ENCODE measurements at regions not wholly inside any gene's neighbourhood (a gene's known extent, or its start where the extent isn't known, plus 50 kb on each side); places are given as distances from the start of the nearest gene placed in this dataset.

- CTCF ChIA-PET = no interaction called here
- ATAC-seq (ENCODE audit: low read depth) = no peak
- intact Hi-C loops (cut with micrococcal nuclease) = no loop called here
- TF ChIP-seq CTCF (IDR thresholded peaks at IDR 0.05) = no peak
- Mint-ChIP-seq H3K36me3 (ENCODE audit: low read depth) (no peaks in the 10 kb centered on the region), H3K27ac (no peak overlapping the region), H3K4me1 (no peaks in the 10 kb centered on the region), H3K9me3 (peaks cover 8% of the 10 kb centered on the region), H3K4me3 (no peak overlapping the region), H3K27me3 (peaks cover 13% of the 10 kb centered on the region)
- POLR2A ChIA-PET = no interaction called here
- DNase-seq = no peak
Observed at GRCh38 chr12:75613981-75614380, 102.6 kb upstream of the KRR1 start.

GRCh38 chr12:75611041-75611440 is 99.6 kb upstream of the KRR1 start:
- Mint-ChIP-seq H3K36me3 (ENCODE audit: low read depth) (no peaks in the 10 kb centered on the region), H3K27ac (no peak overlapping the region), H3K9me3 (peaks cover 8% of the 10 kb centered on the region), H3K4me3 (no peak overlapping the region), H3K4me1 (no peaks in the 10 kb centered on the region), H3K27me3 (peaks cover 15% of the 10 kb centered on the region)
- ChIA-PET POLR2A (no interaction called here), CTCF (no interaction called here)
- intact Hi-C loops (cut with micrococcal nuclease) = no loop called here
- no peak for TF ChIP-seq CTCF (IDR thresholded peaks at IDR 0.05)
- DNase-seq = no peak
- ATAC-seq (ENCODE audit: low read depth) = no peak

DNA sequence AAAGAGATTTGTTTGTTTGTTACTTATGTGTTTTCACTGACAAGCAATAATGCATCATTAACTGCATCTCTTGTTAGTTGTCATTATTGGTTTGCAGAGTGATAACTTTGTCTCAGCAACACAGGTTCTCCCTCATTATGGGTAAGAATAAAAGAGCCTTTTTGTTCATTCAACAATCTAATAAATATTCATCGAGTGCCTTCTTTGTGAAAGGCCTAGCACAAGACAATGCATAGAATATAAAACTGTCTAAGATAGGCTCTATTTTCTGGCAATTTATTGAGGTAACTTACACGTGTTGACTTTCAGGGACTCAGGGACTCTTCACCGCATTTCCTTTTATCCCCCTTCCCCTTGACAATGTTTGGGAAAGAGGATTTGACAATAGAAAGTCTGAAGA is 95.5 kb upstream of the KRR1 start:
- no peak for ATAC-seq (ENCODE audit: low read depth)
- H3K4me1 Mint-ChIP-seq = no peaks in the 10 kb centered on the region

DNA sequence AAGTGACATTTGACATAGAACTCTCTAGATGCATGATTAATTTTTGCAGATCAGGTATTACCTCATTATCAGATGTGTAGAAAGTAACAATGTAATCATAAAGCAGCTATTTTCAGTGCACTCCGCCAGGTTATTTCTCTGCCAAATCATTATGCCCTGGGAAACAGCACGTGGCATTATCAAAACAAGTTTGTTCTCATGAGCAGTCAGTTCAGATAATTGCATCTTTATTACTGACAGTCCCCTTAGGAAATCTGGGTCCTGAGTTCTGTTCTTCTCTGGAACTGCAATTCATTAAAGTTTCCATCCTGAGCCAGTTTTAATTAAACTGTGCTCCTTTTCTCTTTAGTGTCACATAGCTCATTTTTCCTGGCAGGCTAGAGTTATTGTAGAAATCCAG is 94.7 kb upstream of the KRR1 start:
- TF ChIP-seq CTCF (IDR thresholded peaks at IDR 0.05) = no peak
- Mint-ChIP-seq H3K36me3 (ENCODE audit: low read depth) (no peaks in the 10 kb centered on the region), H3K9me3 (no peaks in the 10 kb centered on the region), H3K27ac (no peak overlapping the region), H3K4me3 (no peak overlapping the region), H3K27me3 (peaks cover 17% of the 10 kb centered on the region), H3K4me1 (no peaks in the 10 kb centered on the region)
- DNase-seq (no peak), ATAC-seq (ENCODE audit: low read depth) (no peak)
- intact Hi-C loops (cut with micrococcal nuclease) = no loop called here
- ChIA-PET CTCF (no interaction called here), POLR2A (no interaction called here)

More for the DNA sequence above, 95.5 kb upstream of the KRR1 start:
- Mint-ChIP-seq H3K36me3 (ENCODE audit: low read depth) (no peaks in the 10 kb centered on the region), H3K9me3 (no peaks in the 10 kb centered on the region), H3K4me3 (no peak overlapping the region), H3K27me3 (peaks cover 12% of the 10 kb centered on the region), H3K27ac (no peak overlapping the region)
- ChIA-PET CTCF (no interaction called here), POLR2A (no interaction called here)
- TF ChIP-seq CTCF (IDR thresholded peaks at IDR 0.05) = no peak
- DNase-seq = no peak
- intact Hi-C loops (cut with micrococcal nuclease) = no loop called here

GRCh38 chr12:75603475-75603874 is 92.1 kb upstream of the KRR1 start:
- peaks cover 18% of the 10 kb centered on the region for H3K27me3 Mint-ChIP-seq
- H3K4me1 Mint-ChIP-seq = no peaks in the 10 kb centered on the region
- H3K36me3 Mint-ChIP-seq (ENCODE audit: low read depth) = no peaks in the 10 kb centered on the region
- no peaks in the 10 kb centered on the region for H3K9me3 Mint-ChIP-seq
- no peak overlapping the region for H3K4me3 Mint-ChIP-seq
- CTCF ChIA-PET = no interaction called here
- ATAC-seq (ENCODE audit: low read depth) (no peak), DNase-seq (no peak)
- POLR2A ChIA-PET = no interaction called here
- no peak for TF ChIP-seq CTCF (IDR thresholded peaks at IDR 0.05)
- H3K27ac Mint-ChIP-seq = no peak overlapping the region
- intact Hi-C loops (cut with micrococcal nuclease) = no loop called here
